HL-60/S4 (cell line): ENCODE measurements at regions not wholly inside any gene's neighbourhood (a gene's known extent, or its start where the extent isn't known, plus 50 kb on each side); places are given as distances from the start of the nearest gene placed in this dataset.
"Not testable (repeated sequence)": the region's sequence is repeated elsewhere in the genome, so short reads cannot be mapped to it uniquely, and the experiment has no call there.

ENCODE experiments used
- in situ Hi-C: fragments of 300-500 bp; cut with MboI; formaldehyde crosslinking; loops from 2 replicates; pipeline ENCODE4 v1.14.3; 2022; ENCODE audit warnings: low sequenced_read_pairs

DNA sequence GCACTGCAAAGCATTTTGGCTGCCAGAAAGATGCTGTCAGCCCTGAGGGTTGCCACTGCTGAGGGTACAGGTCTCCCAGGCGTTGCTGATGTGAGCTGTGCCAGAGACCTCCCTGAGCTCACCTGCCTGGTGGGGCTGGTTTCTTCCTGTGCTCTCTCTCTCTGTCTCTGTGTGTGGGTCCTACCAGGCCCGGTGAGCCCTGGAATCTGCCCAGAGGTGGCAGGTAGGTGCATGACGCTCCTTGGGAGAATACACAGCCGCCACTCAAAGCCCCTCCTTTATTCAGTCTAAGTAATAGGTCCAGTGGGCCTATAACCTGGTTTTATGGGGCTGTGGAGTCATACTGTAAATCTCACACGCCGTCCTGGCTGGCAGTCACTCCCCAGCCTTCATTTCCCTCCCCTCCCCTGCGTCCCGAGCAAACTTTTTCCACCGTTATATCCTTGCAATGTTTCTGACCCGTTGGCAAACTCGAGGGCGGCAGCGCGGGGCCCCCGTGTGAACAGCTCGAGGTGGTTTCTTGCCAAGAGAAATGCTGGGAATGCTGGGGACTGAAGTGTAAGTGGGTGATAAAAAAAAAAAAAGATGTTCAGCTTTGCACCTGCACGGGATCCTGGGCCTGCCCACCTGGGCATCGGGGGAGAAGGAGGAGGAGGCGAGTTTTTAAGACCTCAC lies 245.9 kb downstream of the CRLF2 start:
- in situ Hi-C loops = no loop called here

DNA sequence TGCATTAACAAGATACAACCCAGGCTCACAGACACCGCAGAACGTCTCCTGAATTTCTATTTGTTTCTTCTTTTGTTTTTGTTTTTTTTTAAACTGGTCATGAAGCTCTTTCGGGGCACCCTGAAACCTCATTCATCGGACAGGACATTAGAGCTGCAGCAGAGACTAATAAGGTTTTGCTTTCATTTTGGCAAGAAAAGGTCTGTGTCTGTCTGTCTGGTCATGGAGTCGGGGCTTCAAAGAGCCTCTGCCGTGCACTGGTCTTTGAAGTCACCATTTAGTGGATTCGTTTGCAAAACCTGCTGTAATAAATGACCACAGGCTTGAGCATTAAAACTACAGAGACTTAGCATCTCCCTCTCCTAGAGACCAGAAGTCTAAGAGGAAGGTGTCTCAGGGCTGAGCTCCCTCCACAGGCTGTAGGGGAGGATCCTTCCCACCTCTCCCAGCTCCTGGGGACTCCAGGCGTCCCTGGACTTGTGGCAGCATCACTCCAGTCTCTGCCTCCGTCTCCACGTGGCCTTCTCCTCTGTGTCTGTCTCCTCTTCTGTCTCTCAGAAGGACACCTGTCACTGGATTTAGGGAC lies 247.5 kb downstream of the CRLF2 start:
- in situ Hi-C loops = no loop called here

DNA sequence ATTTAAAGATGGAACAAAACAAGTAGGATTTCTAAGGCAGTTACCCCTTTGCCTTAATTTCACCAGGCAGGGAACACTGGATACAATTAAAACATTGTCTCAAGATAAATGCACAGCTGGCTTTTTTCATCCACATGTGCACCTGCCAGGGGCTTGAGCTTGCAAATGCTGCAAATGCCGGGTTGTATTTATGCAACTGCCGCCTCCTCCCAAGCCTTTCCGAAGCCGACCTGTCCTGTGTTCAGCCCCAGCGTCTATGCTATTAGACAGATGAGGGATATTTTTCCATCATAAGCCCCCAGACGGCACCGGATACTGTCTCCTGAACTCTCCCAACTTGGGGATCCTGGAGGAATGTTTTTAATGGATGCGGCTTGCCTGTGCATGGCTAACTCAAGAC lies 251.6 kb downstream of the CRLF2 start:
- in situ Hi-C loops = no loop called here

DNA sequence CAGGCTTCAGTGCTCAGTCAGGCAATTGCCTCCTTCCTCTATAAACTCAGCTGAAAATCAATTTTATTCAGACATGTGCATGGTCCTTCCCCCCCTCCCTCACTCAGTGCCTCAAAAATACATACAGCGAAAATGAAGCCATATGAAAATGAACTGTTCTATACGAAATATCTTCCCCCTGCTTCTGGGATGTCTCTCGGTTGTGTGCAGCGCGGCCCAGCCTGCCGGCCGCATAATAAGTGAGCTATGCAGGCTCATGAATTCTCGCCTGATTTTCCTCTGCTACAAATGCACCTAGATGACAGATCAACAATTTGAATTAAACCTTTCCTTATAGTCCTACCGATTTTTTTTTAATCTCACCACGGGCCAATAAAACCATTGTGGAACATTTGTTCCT lies 252.9 kb downstream of the CRLF2 start:
- in situ Hi-C loops = no loop called here

DNA sequence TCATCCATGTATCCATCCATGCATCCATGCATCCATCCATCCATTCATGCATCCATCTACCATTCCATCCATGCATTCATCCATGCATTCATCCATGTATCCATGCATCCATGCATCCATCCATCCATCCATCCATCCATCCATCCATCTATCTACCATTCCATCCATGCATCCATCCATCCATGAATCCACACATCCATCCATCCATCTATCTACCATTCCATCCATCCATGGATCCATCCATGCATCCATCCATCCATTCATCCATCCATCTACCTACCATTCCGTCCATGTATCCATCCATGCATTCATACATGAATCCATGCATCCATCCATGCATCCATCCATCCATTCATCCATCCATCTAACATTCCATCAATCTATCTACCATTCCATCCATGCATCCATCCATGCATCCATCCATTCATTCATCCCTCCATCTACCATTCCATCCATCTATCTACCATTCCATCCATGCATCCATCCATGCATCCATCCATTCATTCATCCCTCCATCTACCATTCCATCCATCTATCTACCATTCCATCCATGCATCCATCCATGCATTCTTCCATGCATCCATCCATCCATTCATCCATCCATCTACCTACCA lies 257.2 kb downstream of the CRLF2 start:
- in situ Hi-C loops = not testable (repeated sequence)

DNA sequence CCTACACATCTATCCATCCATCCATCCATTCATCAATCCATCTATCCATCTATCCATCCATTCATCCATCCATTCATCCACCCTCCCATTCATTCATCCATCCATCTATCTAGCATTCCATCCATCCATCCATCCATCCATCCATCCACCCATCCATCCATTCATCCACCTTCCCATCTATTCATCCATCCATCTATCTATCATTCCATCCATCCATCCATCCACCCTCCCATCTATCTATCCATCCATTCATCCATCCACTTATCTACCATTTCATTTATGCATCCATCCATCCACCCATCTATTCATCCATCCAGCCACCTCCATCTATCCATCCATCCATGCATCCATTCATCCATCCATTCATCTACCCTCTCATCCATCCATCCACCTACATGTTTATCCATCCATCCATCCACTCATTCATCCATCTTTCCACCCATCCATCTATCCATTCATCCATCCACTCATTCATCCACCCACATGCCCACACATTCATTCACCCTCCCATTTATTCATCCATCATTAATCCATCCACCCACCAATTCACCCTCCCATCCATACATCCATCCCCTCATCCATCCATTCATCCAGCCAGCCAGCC lies 258.5 kb downstream of the CRLF2 start:
- in situ Hi-C loops = no loop called here

DNA sequence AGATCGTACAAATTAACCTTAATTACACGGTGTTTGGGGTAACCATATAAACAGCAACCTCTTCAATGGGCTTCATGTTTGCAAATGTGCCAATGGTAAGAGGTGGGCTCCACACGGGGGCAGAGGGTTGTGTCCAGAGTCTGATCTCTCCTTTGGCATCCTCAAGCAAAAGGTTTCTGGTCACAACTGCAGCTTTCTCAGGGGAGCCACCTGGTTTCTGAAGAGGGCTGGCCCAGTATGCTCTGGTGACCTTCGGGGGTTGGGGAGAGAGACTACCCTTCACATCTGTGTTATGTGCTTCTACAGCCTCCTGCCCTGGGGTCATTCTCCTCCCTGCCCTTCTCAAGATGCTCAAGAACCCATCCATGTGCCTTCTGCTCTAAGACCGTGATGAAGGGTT lies 259.6 kb downstream of the CRLF2 start:
- in situ Hi-C loops = no loop called here

DNA sequence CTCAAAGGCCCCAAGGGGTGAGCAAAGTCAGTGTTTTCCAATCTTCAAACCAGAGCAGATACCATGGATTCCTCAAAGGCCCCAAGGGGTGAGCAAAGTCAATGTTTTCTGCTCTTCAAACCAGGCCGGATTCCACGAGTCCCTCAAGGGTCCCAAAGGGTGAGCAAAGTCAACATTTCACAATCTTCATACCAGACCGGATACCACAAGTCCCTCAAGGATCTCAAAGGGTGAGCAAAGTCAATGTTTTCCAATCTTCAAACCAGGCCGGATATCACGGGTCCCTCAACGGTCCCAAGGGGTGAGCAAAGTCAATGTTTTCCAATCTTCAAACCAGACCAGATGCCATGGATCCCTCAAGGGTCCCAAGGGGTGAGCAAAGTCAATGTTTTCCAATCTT lies 265.2 kb downstream of the CRLF2 start:
- in situ Hi-C loops = not testable (repeated sequence)

DNA sequence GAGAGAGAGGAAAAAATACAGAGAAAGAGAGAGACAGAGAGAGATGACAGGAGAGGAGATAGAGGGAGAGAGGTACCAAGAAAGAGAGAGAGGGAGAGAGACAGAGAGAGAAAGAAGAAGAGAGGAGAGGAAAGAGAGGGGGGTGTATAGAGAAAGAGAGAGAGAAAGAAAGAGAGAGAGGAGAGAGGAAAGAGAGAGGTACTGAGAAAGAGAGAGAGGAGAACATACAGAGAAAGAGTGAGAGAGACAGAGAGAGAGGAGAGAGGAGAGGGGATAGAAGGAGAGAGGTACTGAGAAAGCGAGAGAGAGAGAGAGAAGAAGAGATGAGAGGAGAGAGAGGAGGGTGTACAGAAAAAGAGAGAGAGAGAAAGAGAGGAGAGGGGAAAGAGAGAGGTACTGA lies 269.4 kb downstream of the CRLF2 start:
- in situ Hi-C loops = no loop called here

DNA sequence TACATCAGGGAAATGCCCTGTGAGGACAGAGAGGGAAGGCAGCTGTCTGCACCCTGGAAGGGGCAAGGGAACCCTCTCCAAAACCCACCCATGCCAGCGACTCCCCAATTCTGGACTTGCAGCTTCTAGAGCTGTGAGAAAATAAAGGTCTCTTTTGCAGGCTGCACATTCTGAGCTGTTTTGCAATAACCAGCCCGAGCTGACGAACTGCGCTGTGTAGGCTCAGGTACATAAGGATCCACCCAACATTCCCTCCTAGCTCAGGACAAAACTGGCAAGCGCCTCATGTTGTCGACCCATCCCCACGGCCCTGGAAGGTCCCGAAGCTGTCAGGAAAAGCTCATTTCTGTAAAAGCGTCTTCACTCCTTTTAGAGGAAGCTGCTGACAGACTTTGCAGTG lies 271.8 kb downstream of the CRLF2 start:
- in situ Hi-C loops = no loop called here

DNA sequence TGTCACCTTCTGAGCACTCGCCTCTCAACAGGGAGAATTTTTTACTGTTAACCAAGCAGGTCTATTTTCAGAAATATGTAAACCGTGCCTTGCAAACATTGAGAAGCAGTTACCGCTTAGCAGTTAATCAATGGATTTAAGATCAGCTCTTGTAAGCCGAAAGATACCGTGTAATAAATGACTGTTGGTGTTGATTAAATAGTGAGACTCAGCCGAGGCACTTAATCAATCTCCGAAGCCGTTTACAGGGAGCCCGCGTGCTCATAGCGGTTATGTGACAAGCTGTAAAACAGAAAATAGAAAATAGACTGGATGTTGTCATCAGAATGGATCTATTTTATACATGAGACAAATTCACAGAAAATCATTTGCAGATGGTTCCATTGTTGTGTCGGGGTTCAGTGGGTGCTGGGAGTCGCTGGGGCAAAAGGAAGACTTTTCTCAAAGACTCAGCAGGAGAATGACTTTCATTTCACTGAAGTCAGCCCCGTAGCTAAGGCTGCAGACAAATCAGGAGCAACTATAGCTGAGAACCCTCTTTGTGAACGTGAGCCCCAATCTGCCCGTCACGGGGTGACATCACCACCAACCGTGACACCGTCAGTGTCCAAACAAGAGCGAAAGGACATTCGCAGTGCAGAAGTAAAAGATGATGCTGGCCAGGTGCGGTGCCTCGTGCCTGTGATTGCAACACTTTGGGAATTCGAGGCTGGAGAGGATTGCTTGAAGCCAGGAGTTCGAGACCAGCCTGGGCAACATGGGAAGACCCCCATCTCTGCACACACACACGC lies 275.3 kb downstream of the CRLF2 start:
- in situ Hi-C loops = no loop called here

DNA sequence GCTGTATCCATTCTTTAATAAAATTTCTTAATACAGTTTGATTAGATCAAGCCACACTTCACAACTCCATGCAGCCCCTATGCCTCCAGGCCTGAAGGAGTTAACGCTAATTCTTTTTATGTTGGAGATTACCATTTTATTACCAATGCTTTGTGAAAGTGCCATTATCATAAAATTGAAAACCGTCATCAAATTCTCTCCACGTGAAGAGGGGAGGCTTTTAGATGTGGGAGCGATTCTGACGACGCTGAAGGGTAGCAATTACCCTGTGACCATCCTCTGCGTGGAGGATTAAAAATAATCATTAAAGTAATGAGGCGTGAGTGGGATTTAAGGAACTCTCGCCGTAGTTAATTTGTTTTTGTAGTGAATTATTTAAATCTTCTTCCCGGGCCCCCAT lies 278.8 kb downstream of the CRLF2 start:
- in situ Hi-C loops = no loop called here

DNA sequence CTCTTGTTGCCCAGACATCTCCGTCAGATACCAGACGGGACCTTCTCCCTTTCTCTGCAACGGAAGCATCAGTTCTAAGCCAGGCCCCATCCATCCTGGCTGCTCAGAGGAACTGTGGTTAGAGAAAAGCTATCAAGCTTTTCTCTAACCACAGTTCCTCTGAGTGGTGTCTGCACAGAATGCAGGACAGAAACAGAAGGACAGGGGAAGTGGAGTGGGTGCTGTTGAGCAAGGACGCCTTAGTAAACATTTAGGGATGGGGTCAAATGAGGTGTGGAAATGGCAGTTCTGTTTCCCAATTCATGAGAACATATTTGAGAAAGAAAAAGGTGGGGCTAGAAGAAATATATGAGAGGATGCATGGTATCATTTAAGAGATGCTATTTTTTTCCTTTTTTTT lies 283.8 kb downstream of the CRLF2 start:
- in situ Hi-C loops = no loop called here

DNA sequence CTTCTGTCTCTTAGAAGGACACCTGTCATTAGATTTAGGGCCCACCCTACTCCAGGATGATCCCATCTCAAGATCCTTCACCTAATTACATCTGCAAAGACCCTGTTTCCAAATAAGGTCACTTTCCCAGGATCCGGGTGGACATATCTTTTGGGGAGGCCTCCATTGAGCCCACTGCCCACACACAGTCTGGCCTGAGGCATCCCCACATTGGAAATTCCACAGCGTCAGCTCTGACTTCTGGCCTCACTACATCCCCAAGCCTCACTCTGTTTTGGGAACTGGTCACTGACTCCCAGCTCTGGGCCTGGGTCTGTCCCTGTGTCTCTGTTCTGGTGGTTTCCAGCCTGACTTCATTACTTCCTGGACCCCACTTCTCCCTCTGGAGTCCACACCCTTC lies 285.5 kb downstream of the CRLF2 start:
- in situ Hi-C loops = no loop called here

DNA sequence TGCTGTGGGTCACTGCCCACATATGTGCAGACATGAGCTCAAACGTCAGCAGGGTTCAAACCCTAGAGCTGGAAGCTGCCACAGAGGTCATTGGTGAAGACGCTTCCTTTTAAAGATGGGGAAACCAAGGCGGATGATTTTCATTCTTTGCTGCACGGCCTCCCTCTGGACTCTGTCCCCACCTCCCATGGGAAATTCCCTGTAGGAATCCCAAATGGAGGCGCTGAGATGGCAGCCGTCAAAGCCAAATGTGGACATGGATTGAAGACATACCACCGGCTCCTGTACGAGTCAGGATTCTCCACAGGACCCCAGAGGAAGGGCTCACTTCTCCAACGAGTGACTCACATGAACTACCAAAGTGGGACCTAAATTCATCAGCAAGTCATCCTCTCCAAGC lies 286.4 kb downstream of the CRLF2 start:
- in situ Hi-C loops = no loop called here

DNA sequence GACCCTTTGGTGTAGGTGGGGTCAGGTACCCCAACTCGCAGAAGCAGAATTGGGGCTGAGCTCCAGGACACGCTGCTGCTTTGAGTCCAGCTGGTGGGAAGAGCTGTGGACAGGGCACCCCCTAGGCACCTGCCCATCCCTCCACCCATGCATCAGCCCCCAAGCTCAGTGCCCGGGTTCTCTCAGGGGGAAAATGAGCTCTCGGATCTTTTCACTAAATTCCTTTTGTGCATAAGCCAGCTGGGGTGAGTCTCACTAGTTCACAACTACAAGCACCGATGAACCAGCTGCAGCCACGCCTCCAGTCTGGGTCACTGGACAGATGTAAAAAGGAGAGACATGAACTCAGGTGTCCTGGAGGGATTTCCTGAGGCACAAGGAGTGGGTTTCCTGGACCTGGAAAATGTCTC lies 286.8 kb downstream of the CRLF2 start:
- in situ Hi-C loops = no loop called here

DNA sequence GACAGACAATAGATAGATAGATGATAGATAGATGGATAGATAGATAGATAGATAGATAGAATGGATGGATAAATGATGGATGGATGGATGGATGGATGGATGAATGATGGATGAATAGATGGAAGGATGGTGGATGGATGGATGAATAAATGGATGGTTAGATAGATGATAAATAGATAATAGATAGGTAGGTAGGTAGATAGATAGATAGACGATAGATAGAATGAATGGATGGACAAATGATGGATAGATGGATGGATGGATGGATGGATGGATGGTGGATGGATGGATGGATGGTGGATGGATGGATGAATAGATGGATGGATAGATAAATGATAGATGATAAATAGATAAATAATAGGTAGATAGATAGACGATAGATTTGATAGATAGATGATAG lies 287.4 kb downstream of the CRLF2 start:
- in situ Hi-C loops = no loop called here

DNA sequence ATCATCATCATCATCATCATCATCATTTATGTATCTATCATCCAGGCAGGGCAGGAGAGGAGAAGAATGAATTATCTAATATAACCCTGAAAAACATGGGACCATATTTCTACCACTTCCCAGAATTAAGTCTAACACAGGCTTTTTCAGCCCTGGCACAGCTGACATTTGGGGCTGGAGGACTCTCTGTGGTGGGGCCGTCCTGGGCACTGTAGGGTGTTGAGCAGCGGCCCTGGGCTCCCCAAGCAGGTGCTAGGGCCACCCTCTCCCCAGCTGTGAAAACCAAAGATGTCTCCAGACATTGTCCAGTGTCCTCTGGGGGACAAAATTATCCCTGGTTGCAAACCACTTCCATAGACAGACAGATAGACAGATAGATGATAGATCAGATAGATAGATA lies 288.4 kb downstream of the CRLF2 start:
- in situ Hi-C loops = no loop called here

DNA sequence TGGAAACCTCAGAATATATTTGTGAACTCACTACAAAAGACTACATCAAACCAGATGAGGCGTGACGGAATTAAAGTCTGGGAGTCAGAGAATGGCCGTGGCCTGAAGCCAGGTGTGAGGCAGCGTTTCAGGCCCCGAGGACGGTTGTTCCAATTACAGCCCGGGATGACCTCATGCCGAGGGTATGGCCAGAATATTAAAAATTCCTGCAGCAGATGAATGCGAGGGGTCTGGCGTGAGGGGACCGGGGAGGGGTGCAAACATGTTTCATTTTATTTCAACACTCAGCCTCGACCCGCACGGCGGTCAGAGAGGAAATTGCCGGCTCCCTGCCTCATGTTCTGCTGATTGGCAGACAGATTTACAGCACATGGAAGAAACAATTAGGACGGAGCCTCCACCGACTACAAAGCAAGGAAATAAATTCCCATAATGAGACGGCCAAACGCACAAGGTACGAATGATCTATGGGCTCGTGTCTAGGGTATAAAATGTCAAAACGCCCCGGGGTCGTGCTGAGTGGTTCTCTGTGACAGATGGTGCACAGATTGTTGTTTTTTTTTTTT lies 289.7 kb downstream of the SHOX start:
- in situ Hi-C loops = no loop called here

DNA sequence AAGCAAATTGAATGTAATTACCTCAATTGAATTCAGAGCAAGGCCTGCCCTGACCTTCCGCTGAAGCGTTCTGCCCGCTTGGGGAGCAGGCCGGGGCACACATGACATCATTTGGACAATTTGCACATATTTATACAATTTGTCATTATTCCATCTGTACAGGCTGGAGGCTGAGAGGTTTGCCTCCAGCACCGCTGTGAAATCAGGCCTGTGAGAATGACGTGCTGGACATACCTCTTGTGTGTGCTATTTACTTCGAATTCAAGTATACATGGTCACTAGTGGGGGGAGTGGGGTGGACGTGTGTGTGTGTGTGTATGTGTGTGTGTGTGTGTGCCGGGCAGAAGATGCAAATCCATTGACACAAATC lies 285.6 kb downstream of the SHOX start:
- in situ Hi-C loops = no loop called here
